Endothelial cell of umbilical vein (primary cell): ENCODE measurements at regions not wholly inside any gene's neighbourhood (a gene's known extent, or its start where the extent isn't known, plus 50 kb on each side); places are given as distances from the start of the nearest gene placed in this dataset.

ENCODE experiments used
- BruUV-seq: library from RNA; stranded (reverse); fragments of 400-500 nt; replicated peaks from 2 replicates; lab custom pipeline; 2021; lab: Mats Ljungman, UMichigan
- CTCF ChIA-PET: fragments of 300-600, 350-600 bp; sonication (Branson Sonifier 250); formaldehyde crosslinking; loops from one replicate; lab custom pipeline; 2021; ENCODE audit warnings: antibody characterized with exemption, inconsistent platforms; lab: Charles Lee
- POLR2A ChIA-PET: fragments of 300-600, 350-600 bp; sonication (Branson Sonifier 250); formaldehyde crosslinking; loops from one replicate; lab custom pipeline; 2021; ENCODE audit warnings: antibody characterized with exemption, inconsistent platforms; lab: Charles Lee
- DNase-seq: peaks from one replicate; pipeline ENCODE4 v3.0.0-alpha.2; 2011; ENCODE audit warnings: low read depth, low spot score
- FAIRE-seq: peaks from 2 replicates; lab custom pipeline; 2011; peaks lifted over from hg19 to GRCh38; lab: Jason Lieb, UNC
- H2AFZ ChIP-seq: 2 replicates; pipeline ENCODE4 v1.6.0; 2012; ENCODE audit warnings: low read depth, low read length, control low read depth, inconsistent platforms
- H3K27ac ChIP-seq: 2 replicates; pipeline ENCODE4 v1.5.1; 2011; ENCODE audit warnings: low read depth, mild to moderate bottlenecking, control low read depth, low read length, moderate library complexity; ENCODE audit not compliant: insufficient read depth
- H3K27me3 ChIP-seq, 2 experiments: 2 replicates each; pipeline versions ENCODE4 v1.6.0 to v1.6.1; 2011; ENCODE audit warnings: low read length in 2 of 2, mixed read lengths in 1 of 2; ENCODE audit not compliant: control insufficient read depth in 2 of 2, insufficient read depth in 2 of 2
- H3K36me3 ChIP-seq, 2 experiments: 2 replicates in 1 of 2; 3 replicates in 1 of 2; pipeline ENCODE4 v1.5.1; 2011; ENCODE audit warnings: low read length in 2 of 2, mild to moderate bottlenecking in 1 of 2, moderate library complexity in 1 of 2; ENCODE audit not compliant: control insufficient read depth in 2 of 2, insufficient read depth in 2 of 2; ENCODE audit errors: extremely low read depth in 1 of 2
- H3K4me1 ChIP-seq: 3 replicates; pipeline ENCODE4 v1.5.1; 2011; ENCODE audit warnings: mild to moderate bottlenecking, low read length; ENCODE audit not compliant: control insufficient read depth, insufficient read depth; ENCODE audit errors: extremely low read depth
- H3K4me2 ChIP-seq: 2 replicates; pipeline ENCODE4 v1.6.1; 2011; ENCODE audit warnings: low read length, control low read depth, mixed read lengths; ENCODE audit not compliant: insufficient read depth
- H3K4me3 ChIP-seq, 3 experiments: fragments of 200-600 bp in 1 of 3; sonication (generic), shearing (Covaris generic) in 1 of 3; replicated peaks in 1 of 3; 2 replicates each; pipeline ENCODE4 v1.5.1; 2011 to 2016; ENCODE audit warnings: control low read depth in 3 of 3, low read length in 3 of 3, mild to moderate bottlenecking in 2 of 3, inconsistent platforms in 1 of 3, low read depth in 1 of 3, moderate library complexity in 1 of 3; ENCODE audit not compliant: insufficient read depth in 1 of 3
- H3K79me2 ChIP-seq: 2 replicates; pipeline ENCODE4 v1.6.0; 2012; ENCODE audit warnings: low read length, inconsistent platforms; ENCODE audit not compliant: control insufficient read depth, insufficient read depth
- H3K9ac ChIP-seq: replicated peaks from 2 replicates; pipeline ENCODE3; 2011; ENCODE audit warnings: low read length, control low read depth; ENCODE audit not compliant: insufficient read depth; ENCODE audit errors: extremely low read depth
- H3K9me1 ChIP-seq: replicated peaks from 3 replicates; pipeline ENCODE4 v1.6.0; 2011; ENCODE audit warnings: mild to moderate bottlenecking, low read length; ENCODE audit not compliant: control insufficient read depth, insufficient read depth; ENCODE audit errors: extremely low read depth
- H3K9me3 ChIP-seq: replicated peaks from 2 replicates; pipeline ENCODE4 v1.5.1; 2012; ENCODE audit warnings: low read length, inconsistent platforms; ENCODE audit not compliant: control insufficient read depth, insufficient read depth
- H4K20me1 ChIP-seq: replicated peaks from 2 replicates; pipeline ENCODE3; 2011; ENCODE audit warnings: mild to moderate bottlenecking, low read length; ENCODE audit not compliant: control insufficient read depth, insufficient read depth; ENCODE audit errors: extremely low read depth
- EZH2 ChIP-seq: IDR thresholded peaks from 2 replicates; pipeline ENCODE4 v1.6.1; 2012; ENCODE audit warnings: borderline replicate concordance, low read depth, mild to moderate bottlenecking, moderate library complexity, low read length, inconsistent platforms; ENCODE audit not compliant: severe bottlenecking
- FOS ChIP-seq: IDR thresholded peaks from 2 replicates; pipeline ENCODE4 v1.6.1; 2011; ENCODE audit warnings: mild to moderate bottlenecking, low read length, moderate library complexity, borderline replicate concordance; ENCODE audit not compliant: insufficient read depth
- GATA2 ChIP-seq: IDR thresholded peaks from 2 replicates; pipeline ENCODE4 v1.7.0; 2011; ENCODE audit warnings: low read depth, mild to moderate bottlenecking, moderate library complexity, mixed read lengths, low read length; ENCODE audit not compliant: insufficient read length, insufficient read depth
- JUN ChIP-seq: IDR thresholded peaks from 2 replicates; pipeline ENCODE4 v1.6.1; 2011; ENCODE audit warnings: borderline replicate concordance, low read depth; ENCODE audit not compliant: insufficient read length, insufficient read depth
- MYC ChIP-seq: IDR thresholded peaks from one replicate; pipeline ENCODE4 v1.6.1; 2011; ENCODE audit warnings: mild to moderate bottlenecking, low read depth, low read length
- POLR2A ChIP-seq: IDR thresholded peaks from 2 replicates; pipeline ENCODE4 v1.6.1; 2012; ENCODE audit warnings: low read depth, mild to moderate bottlenecking, control low read depth, low read length
- POLR2AphosphoS5 ChIP-seq: IDR thresholded peaks from 2 replicates; pipeline ENCODE4 v1.6.1; 2012; ENCODE audit warnings: low read depth, mild to moderate bottlenecking, control low read depth, low read length, moderate library complexity; ENCODE audit not compliant: insufficient read depth
- dilution Hi-C: fragments of 300-500 bp; cut with MboI; formaldehyde crosslinking; loops from one replicate; pipeline ENCODE4 v1.15.0; 2019; ENCODE audit warnings: low sequenced_read_pairs; ENCODE audit not compliant: extremely low pct_ligation_motif_present
- intact Hi-C: fragments of 100-400 bp; cut with micrococcal nuclease; formaldehyde crosslinking; loops from one replicate; pipeline ENCODE4 v1.10.0; 2022
- TF ChIP-seq, protein P1 (sequence below), 2 donors: IDR thresholded peaks; 1 replicate in 1 of 2; 2 replicates in 1 of 2; pipeline ENCODE4 v1.5.1; 2011; ENCODE audit warnings: low read length in 2 of 2, mild to moderate bottlenecking in 2 of 2, moderate library complexity in 2 of 2, control low read depth in 1 of 2, inconsistent platforms in 1 of 2, low read depth in 1 of 2; ENCODE audit not compliant: insufficient read depth in 1 of 2; ENCODE audit errors: extremely low read depth in 1 of 2
- TF ChIP-seq, protein P2 (sequence below): IDR thresholded peaks from 2 replicates; pipeline ENCODE4 v1.6.1; 2011; ENCODE audit not compliant: insufficient read depth, insufficient read length

DNA sequence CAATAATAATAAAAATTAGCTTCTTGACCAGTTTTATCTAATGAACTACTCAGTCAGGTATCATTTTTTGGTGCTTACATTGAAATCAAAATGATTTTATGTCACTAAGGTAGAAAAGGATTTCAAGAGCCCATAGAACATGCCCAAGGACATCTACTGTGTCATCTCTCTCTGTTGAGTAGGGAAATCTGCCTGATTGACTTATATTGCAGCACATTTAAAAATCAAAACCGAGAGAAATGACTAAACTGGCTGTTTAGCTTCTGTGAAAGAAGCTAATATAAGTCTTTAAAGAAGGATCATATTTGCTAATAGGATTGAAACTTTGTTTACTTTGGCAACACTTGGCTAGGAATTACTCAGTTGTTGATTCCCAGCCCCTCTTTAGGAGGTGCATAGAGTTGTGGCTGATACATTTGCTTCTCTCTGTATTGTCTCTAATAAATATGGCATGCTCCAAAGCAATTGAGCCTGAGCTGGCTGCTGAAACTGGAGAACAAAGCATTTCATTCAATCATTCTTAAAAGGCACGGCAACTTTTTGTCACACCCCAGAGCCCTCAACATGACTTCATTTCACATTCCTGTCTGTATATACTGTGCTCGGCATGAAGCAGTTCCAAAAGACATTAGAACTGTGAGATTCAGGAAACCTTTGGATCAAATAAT, 1096.9 kb upstream of the POT1 start:
- no peak for FAIRE-seq
- intact Hi-C loops (loop anchor here (2.0 kb wide), 1 partner anchor 74 kb away; no protein-coding TSS in a partner anchor), dilution Hi-C loops (no loop called here)

More for the DNA sequence above, 1096.9 kb upstream of the POT1 start:
- BruUV-seq: no TSS peak
- H3K79me2 ChIP-seq: no peaks in the 10 kb centered on the region
- CTCF ChIA-PET: no interaction called here
- H3K9me1 ChIP-seq: no peaks in the 10 kb centered on the region
- no peak for DNase-seq
- POLR2A ChIA-PET: no interaction called here
- H3K9me3 ChIP-seq: no peaks in the 10 kb centered on the region
- H3K4me3 ChIP-seq: no peak overlapping the region
- H4K20me1 ChIP-seq: no peaks in the 10 kb centered on the region
- TF ChIP-seq EZH2 (no peak), POLR2A (no peak), FOS (no peak), JUN (no peak), GATA2 (no peak), POLR2AphosphoS5 (no peak), MYC (no peak)
- TF ChIP-seq, protein P1, sequence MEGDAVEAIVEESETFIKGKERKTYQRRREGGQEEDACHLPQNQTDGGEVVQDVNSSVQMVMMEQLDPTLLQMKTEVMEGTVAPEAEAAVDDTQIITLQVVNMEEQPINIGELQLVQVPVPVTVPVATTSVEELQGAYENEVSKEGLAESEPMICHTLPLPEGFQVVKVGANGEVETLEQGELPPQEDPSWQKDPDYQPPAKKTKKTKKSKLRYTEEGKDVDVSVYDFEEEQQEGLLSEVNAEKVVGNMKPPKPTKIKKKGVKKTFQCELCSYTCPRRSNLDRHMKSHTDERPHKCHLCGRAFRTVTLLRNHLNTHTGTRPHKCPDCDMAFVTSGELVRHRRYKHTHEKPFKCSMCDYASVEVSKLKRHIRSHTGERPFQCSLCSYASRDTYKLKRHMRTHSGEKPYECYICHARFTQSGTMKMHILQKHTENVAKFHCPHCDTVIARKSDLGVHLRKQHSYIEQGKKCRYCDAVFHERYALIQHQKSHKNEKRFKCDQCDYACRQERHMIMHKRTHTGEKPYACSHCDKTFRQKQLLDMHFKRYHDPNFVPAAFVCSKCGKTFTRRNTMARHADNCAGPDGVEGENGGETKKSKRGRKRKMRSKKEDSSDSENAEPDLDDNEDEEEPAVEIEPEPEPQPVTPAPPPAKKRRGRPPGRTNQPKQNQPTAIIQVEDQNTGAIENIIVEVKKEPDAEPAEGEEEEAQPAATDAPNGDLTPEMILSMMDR (IDR thresholded peaks at IDR 0.05; ENCODE audit: extremely low read depth in 1 of 2, insufficient read depth in 1 of 2, low read depth in 1 of 2, low read length in 2 of 2): no peak
- TF ChIP-seq, protein P2, sequence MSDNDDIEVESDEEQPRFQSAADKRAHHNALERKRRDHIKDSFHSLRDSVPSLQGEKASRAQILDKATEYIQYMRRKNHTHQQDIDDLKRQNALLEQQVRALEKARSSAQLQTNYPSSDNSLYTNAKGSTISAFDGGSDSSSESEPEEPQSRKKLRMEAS: no peak
- H3K9ac ChIP-seq: no peak overlapping the region
- no peaks in the 10 kb centered on the region for H3K4me1 ChIP-seq
- H3K27me3 ChIP-seq: no peaks in the 10 kb centered on the region
- no peak overlapping the region for H3K4me2 ChIP-seq
- no peaks in the 10 kb centered on the region for H3K36me3 ChIP-seq
- H2AFZ ChIP-seq: no peak overlapping the region
- no peak overlapping the region for H3K27ac ChIP-seq
